H9 (cell line): ENCODE measurements at regions not wholly inside any gene's neighbourhood (a gene's known extent, or its start where the extent isn't known, plus 50 kb on each side); places are given as distances from the start of the nearest gene placed in this dataset.

Experiments
- DNase-seq: peaks from one replicate; pipeline ENCODE4 v3.0.0-alpha.2; 2017
- H2AFZ ChIP-seq: one replicate; pipeline ENCODE4 v1.6.1; 2013; ENCODE audit warnings: mild to moderate bottlenecking, low read length, control low read depth, moderate library complexity
- H2AK5ac ChIP-seq: 2 replicates; pipeline ENCODE4 v1.6.1; 2013; ENCODE audit warnings: low read length, control low read depth, mixed read lengths; ENCODE audit not compliant: insufficient read length
- H2BK120ac ChIP-seq: one replicate; pipeline ENCODE4 v1.6.1; 2013; ENCODE audit warnings: low read depth, mild to moderate bottlenecking, low read length, control low read depth, inconsistent platforms; ENCODE audit not compliant: poor library complexity, severe bottlenecking
- H2BK12ac ChIP-seq: 2 replicates; pipeline ENCODE4 v1.6.1; 2013; ENCODE audit warnings: low read length, control low read depth, mixed read lengths, low read depth; ENCODE audit not compliant: insufficient read length
- H2BK15ac ChIP-seq: 2 replicates; pipeline ENCODE4 v1.6.1; 2013; ENCODE audit warnings: low read depth, low read length, control low read depth
- H2BK20ac ChIP-seq: one replicate; pipeline ENCODE4 v1.6.1; 2013; ENCODE audit warnings: low read depth, mild to moderate bottlenecking, low read length, control low read depth, inconsistent platforms; ENCODE audit not compliant: poor library complexity, severe bottlenecking
- H2BK5ac ChIP-seq: 2 replicates; pipeline ENCODE4 v1.6.1; 2013; ENCODE audit warnings: low read length, control low read depth, mixed read lengths; ENCODE audit not compliant: insufficient read length
- H3K14ac ChIP-seq: 2 replicates; pipeline ENCODE4 v1.6.1; 2013; ENCODE audit warnings: low read length, control low read depth; ENCODE audit not compliant: insufficient read depth
- H3K18ac ChIP-seq: 2 replicates; pipeline ENCODE4 v1.6.1; 2013; ENCODE audit warnings: low read depth, mild to moderate bottlenecking, mixed read lengths, low read length, control low read depth; ENCODE audit not compliant: insufficient read length
- H3K23ac ChIP-seq: 2 replicates; pipeline ENCODE4 v1.6.1; 2013; ENCODE audit warnings: low read length, control low read depth, mixed read lengths, low read depth; ENCODE audit not compliant: insufficient read length
- H3K23me2 ChIP-seq: 2 replicates; pipeline ENCODE4 v1.6.1; 2013; ENCODE audit warnings: low read depth, mild to moderate bottlenecking, mixed read lengths, low read length, control low read depth; ENCODE audit not compliant: insufficient read length, poor library complexity, severe bottlenecking
- H3K27ac ChIP-seq: 2 replicates; pipeline ENCODE4 v1.5.1; 2013; ENCODE audit warnings: low read length, control low read depth, mixed read lengths, low read depth; ENCODE audit not compliant: insufficient read length
- H3K27me3 ChIP-seq: 2 replicates; pipeline ENCODE4 v1.6.1; 2013; ENCODE audit warnings: low read length, control low read depth, inconsistent platforms; ENCODE audit not compliant: insufficient read depth
- H3K4ac ChIP-seq: 2 replicates; pipeline ENCODE4 v1.6.1; 2013; ENCODE audit warnings: low read depth, mild to moderate bottlenecking, control low read depth, inconsistent platforms, low read length, moderate library complexity
- H3K4me1 ChIP-seq: 2 replicates; pipeline ENCODE4 v1.6.1; 2013; ENCODE audit warnings: low read length, control low read depth, inconsistent platforms; ENCODE audit not compliant: insufficient read depth
- H3K4me2 ChIP-seq: 2 replicates; pipeline ENCODE4 v1.6.1; 2013; ENCODE audit warnings: low read length, control low read depth, mixed read lengths; ENCODE audit not compliant: insufficient read length, insufficient read depth
- H3K56ac ChIP-seq: 2 replicates; pipeline ENCODE4 v1.6.1; 2013; ENCODE audit warnings: low read depth, mild to moderate bottlenecking, mixed read lengths, low read length, control low read depth; ENCODE audit not compliant: insufficient read length
- H3K79me1 ChIP-seq: 2 replicates; pipeline ENCODE4 v1.6.1; 2013; ENCODE audit warnings: low read depth, mild to moderate bottlenecking, moderate library complexity, low read length, control low read depth, inconsistent platforms; ENCODE audit not compliant: insufficient read depth, poor library complexity, severe bottlenecking
- H3K79me2 ChIP-seq: 2 replicates; pipeline ENCODE4 v1.6.1; 2013; ENCODE audit warnings: low read length, control low read depth, inconsistent platforms; ENCODE audit not compliant: insufficient read depth
- H3K9ac ChIP-seq: 2 replicates; pipeline ENCODE4 v1.6.1; 2013; ENCODE audit warnings: low read length, control low read depth, mixed read lengths; ENCODE audit not compliant: insufficient read length; ENCODE audit errors: extremely low read depth
- H3K9me3 ChIP-seq: one replicate; pipeline ENCODE4 v1.6.1; 2013; ENCODE audit warnings: low read depth, low read length, inconsistent platforms; ENCODE audit not compliant: control insufficient read depth
- H3T11ph ChIP-seq: one replicate; pipeline ENCODE4 v1.6.1; 2013; ENCODE audit warnings: mild to moderate bottlenecking, low read length, control low read depth, inconsistent platforms
- H4K20me1 ChIP-seq: one replicate; pipeline ENCODE4 v1.6.1; 2013; ENCODE audit not compliant: control insufficient read depth, insufficient read length, insufficient read depth
- H4K5ac ChIP-seq: 2 replicates; pipeline ENCODE4 v1.6.1; 2013; ENCODE audit warnings: low read depth, mild to moderate bottlenecking, mixed read lengths, low read length, control low read depth; ENCODE audit not compliant: insufficient read length
- H4K8ac ChIP-seq: replicated peaks from 2 replicates; pipeline ENCODE4 v1.6.1; 2013; ENCODE audit warnings: low read length, control low read depth, mixed read lengths, low read depth; ENCODE audit not compliant: insufficient read length
- H4K91ac ChIP-seq: 2 replicates; pipeline ENCODE4 v1.6.1; 2013; ENCODE audit warnings: low read depth, mild to moderate bottlenecking, moderate library complexity, mixed read lengths, low read length, control low read depth; ENCODE audit not compliant: insufficient read length
- H3K27ac Mint-ChIP-seq, 3 experiments: 2 replicates in 2 of 3; 3 replicates in 1 of 3; pipeline ENCODE4 v1.8.0; 2020 to 2021; ENCODE audit warnings: mixed read lengths in 3 of 3, mild to moderate bottlenecking in 1 of 3, moderate library complexity in 1 of 3
- H3K27me3 Mint-ChIP-seq: 2 replicates; pipeline ENCODE4 v1.8.0; 2021; ENCODE audit warnings: low read depth, mild to moderate bottlenecking, moderate library complexity, mixed read lengths
- H3K36me3 Mint-ChIP-seq, 3 experiments: 2 replicates in 2 of 3; 3 replicates in 1 of 3; pipeline ENCODE4 v1.8.0; 2020 to 2021; ENCODE audit warnings: low read depth in 3 of 3, mixed read lengths in 3 of 3; ENCODE audit not compliant: insufficient read depth in 1 of 3
- H3K4me1 Mint-ChIP-seq, 2 experiments: 2 replicates each; pipeline ENCODE4 v1.8.0; 2020; ENCODE audit warnings: mixed read lengths in 2 of 2
- H3K4me3 Mint-ChIP-seq, 2 experiments: 2 replicates in 1 of 2; 3 replicates in 1 of 2; pipeline ENCODE4 v1.8.0; 2020 to 2021; ENCODE audit warnings: mild to moderate bottlenecking in 2 of 2, mixed read lengths in 2 of 2, moderate library complexity in 1 of 2
- H3K9me3 Mint-ChIP-seq, 2 experiments: 2 replicates in 1 of 2; 3 replicates in 1 of 2; pipeline ENCODE4 v1.8.0; 2020; ENCODE audit warnings: mild to moderate bottlenecking in 2 of 2, mixed read lengths in 2 of 2, moderate library complexity in 1 of 2
- WGBS: extraction: QIAGEN DNeasy Blood & Tissue Kit; methylation state at CpG from one replicate; pipeline ENCODE4 v1.1.7; 2013; ENCODE audit warnings: missing lambda C conversion rate, low lambda C conversion rate, mixed read lengths; ENCODE audit not compliant: insufficient read length; ENCODE audit errors: extremely low coverage; 5-methylcytosine and 5-hydroxymethylcytosine counted together
- TF ChIP-seq, protein P1 (sequence below): fragments of 200-600 bp; sonication (generic); conservative IDR thresholded peaks from 3 replicates; pipeline ENCODE4 v1.8.0; 2021; ENCODE audit warnings: antibody characterized with exemption, mild to moderate bottlenecking

GRCh38 chr10:89830624-89831023 is 129.2 kb downstream of the KIF20B start:
- no peak overlapping the region for H3K27ac ChIP-seq
- H2BK12ac ChIP-seq = no peak overlapping the region
- H3K27me3 ChIP-seq = no peaks in the 10 kb centered on the region
- no peak for DNase-seq
- Mint-ChIP-seq H3K27ac (no peak overlapping the region), H3K36me3 (no peaks in the 10 kb centered on the region), H3K9me3 (peaks cover 0 to 3% of the 10 kb centered on the region in 2 experiments; a peak in 3 of 5 replicates), H3K27me3 (no peaks in the 10 kb centered on the region), H3K4me1 (no peaks in the 10 kb centered on the region), H3K4me3 (no peak overlapping the region)
- no peak overlapping the region for H3K4ac ChIP-seq
- no peaks in the 10 kb centered on the region for H3K9me3 ChIP-seq
- no peaks in the 10 kb centered on the region for H3K23me2 ChIP-seq
- no peaks in the 10 kb centered on the region for H4K20me1 ChIP-seq
- no peak overlapping the region for H4K8ac ChIP-seq
- no peaks in the 10 kb centered on the region for H3K4me1 ChIP-seq
- H3K4me2 ChIP-seq = no peak overlapping the region
- no peak overlapping the region for H2BK15ac ChIP-seq
- no peak overlapping the region for H2AK5ac ChIP-seq
- no peak overlapping the region for H2BK120ac ChIP-seq
- H3K23ac ChIP-seq = no peak overlapping the region
- no peak overlapping the region for H3T11ph ChIP-seq
- no peak overlapping the region for H3K18ac ChIP-seq
- TF ChIP-seq, protein P1, sequence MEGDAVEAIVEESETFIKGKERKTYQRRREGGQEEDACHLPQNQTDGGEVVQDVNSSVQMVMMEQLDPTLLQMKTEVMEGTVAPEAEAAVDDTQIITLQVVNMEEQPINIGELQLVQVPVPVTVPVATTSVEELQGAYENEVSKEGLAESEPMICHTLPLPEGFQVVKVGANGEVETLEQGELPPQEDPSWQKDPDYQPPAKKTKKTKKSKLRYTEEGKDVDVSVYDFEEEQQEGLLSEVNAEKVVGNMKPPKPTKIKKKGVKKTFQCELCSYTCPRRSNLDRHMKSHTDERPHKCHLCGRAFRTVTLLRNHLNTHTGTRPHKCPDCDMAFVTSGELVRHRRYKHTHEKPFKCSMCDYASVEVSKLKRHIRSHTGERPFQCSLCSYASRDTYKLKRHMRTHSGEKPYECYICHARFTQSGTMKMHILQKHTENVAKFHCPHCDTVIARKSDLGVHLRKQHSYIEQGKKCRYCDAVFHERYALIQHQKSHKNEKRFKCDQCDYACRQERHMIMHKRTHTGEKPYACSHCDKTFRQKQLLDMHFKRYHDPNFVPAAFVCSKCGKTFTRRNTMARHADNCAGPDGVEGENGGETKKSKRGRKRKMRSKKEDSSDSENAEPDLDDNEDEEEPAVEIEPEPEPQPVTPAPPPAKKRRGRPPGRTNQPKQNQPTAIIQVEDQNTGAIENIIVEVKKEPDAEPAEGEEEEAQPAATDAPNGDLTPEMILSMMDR = no peak
- H3K9ac ChIP-seq = no peak overlapping the region
- H4K91ac ChIP-seq = no peak overlapping the region
- H2BK20ac ChIP-seq = no peak overlapping the region
- no peak overlapping the region for H2BK5ac ChIP-seq
- WGBS = no CpG with 5 or more reads among the region's 2 CpGs
- no peak overlapping the region for H2AFZ ChIP-seq
- H4K5ac ChIP-seq = no peak overlapping the region
- no peaks in the 10 kb centered on the region for H3K79me2 ChIP-seq
- no peak overlapping the region for H3K56ac ChIP-seq
- H3K14ac ChIP-seq = no peak overlapping the region
- no peaks in the 10 kb centered on the region for H3K79me1 ChIP-seq
